ENCODE measurements at regions not wholly inside any gene's neighbourhood (a gene's known extent, or its start where the extent isn't known, plus 50 kb on each side); places are given as distances from the start of the nearest gene placed in this dataset.

GRCh38 chr20:17872434-17872833, 96.2 kb downstream of the SNX5 start:
- no peak for ATAC-seq

DNA sequence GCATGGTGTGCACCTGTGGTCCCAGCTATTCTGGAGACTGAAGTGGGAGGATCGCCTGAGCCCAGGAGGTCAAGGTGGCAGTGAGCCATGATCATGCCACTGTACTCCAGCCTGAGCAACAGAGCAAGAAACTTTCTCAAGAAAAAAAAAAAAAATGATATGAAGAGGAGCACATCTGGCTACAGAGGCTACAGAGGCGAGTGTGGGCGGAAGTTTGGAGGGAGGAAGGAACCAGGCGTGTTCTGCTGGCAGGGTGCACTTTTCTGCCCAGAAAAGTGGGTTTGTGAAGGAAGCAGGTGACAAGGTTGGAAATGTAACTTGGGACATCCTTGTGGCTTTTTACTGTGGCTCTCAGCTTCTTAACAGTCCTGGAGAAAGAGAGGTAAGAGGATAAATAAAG, 96.7 kb downstream of the SNX5 start:
- intact Hi-C loops (cut with DNase I): no loop called here
- DNase-seq (no peak), ATAC-seq (no peak)
- Histone ChIP-seq H3K4me1 (ENCODE audit: control insufficient read depth, insufficient read depth, low read length) (peaks cover 18% of the 10 kb centered on the region), H3K27ac (ENCODE audit: low read length) (no peak overlapping the region), H3K4me3 (ENCODE audit: low read length) (no peak overlapping the region), H3K27me3 (ENCODE audit: control insufficient read depth, insufficient read depth) (no peaks in the 10 kb centered on the region), H3K9me3 (ENCODE audit: control insufficient read depth, low read length) (no peaks in the 10 kb centered on the region)
- 53% methylated on average over 4 of the region's 4 CpGs for WGBS

More at GRCh38 chr20:17872434-17872833, 96.2 kb downstream of the SNX5 start:
- Histone ChIP-seq H3K27ac (ENCODE audit: low read length) (no peak overlapping the region), H3K4me3 (ENCODE audit: low read length) (no peak overlapping the region), H3K4me1 (ENCODE audit: control insufficient read depth, insufficient read depth, low read length) (peaks cover 18% of the 10 kb centered on the region), H3K9me3 (ENCODE audit: control insufficient read depth, low read length) (no peaks in the 10 kb centered on the region), H3K27me3 (ENCODE audit: control insufficient read depth, insufficient read depth) (no peaks in the 10 kb centered on the region)
- no peak for DNase-seq
- intact Hi-C loops (cut with DNase I): no loop called here
- WGBS: 71% methylated on average over 13 of the region's 13 CpGs

DNA sequence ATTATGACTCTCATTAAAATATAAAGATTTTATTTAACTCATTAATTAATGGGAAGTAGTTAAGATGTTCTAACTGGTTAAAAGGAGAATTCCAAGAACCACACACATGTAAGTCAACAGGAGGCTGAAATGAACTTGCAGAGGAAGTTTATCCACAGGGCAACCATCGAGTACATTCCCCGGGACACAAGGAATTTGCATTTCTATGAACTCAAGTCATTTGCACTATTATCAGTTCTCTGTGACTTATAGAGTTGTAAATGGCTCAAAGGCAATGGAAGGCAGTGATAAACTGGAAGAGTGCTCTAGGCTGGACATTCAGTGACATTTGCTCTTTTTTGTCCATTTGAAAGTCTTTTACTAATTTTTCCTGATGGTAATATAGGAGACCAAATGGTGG, 97.4 kb downstream of the SNX5 start:
- H3K4me3 ChIP-seq (ENCODE audit: low read length): no peak overlapping the region

GRCh38 chr20:17870086-17870740, 98.4 kb downstream of the SNX5 start:
- Histone ChIP-seq H3K9me3 (ENCODE audit: control insufficient read depth, low read length) (no peaks in the 10 kb centered on the region), H3K4me3 (ENCODE audit: low read length) (no peak overlapping the region), H3K4me1 (ENCODE audit: control insufficient read depth, insufficient read depth, low read length) (peaks cover 10% of the 10 kb centered on the region), H3K27me3 (ENCODE audit: control insufficient read depth, insufficient read depth) (no peaks in the 10 kb centered on the region), H3K27ac (ENCODE audit: low read length) (no peak overlapping the region)
- intact Hi-C loops (cut with DNase I): no loop called here
- DNase-seq (peak; percentile 48 to 72 (median 69)), ATAC-seq (no peak)
- 52% methylated on average over 17 of the region's 17 CpGs for WGBS

More for the DNA sequence above, 97.4 kb downstream of the SNX5 start:
- WGBS: 24% methylated on average over 2 of the region's 2 CpGs
- no peaks in the 10 kb centered on the region for H3K9me3 ChIP-seq (ENCODE audit: control insufficient read depth, low read length)
- H3K27me3 ChIP-seq (ENCODE audit: control insufficient read depth, insufficient read depth): no peaks in the 10 kb centered on the region
- H3K27ac ChIP-seq (ENCODE audit: low read length): no peak overlapping the region
- DNase-seq (no peak), ATAC-seq (no peak)
- peaks cover 17% of the 10 kb centered on the region for H3K4me1 ChIP-seq (ENCODE audit: control insufficient read depth, insufficient read depth, low read length)
- intact Hi-C loops (cut with DNase I): no loop called here

DNA sequence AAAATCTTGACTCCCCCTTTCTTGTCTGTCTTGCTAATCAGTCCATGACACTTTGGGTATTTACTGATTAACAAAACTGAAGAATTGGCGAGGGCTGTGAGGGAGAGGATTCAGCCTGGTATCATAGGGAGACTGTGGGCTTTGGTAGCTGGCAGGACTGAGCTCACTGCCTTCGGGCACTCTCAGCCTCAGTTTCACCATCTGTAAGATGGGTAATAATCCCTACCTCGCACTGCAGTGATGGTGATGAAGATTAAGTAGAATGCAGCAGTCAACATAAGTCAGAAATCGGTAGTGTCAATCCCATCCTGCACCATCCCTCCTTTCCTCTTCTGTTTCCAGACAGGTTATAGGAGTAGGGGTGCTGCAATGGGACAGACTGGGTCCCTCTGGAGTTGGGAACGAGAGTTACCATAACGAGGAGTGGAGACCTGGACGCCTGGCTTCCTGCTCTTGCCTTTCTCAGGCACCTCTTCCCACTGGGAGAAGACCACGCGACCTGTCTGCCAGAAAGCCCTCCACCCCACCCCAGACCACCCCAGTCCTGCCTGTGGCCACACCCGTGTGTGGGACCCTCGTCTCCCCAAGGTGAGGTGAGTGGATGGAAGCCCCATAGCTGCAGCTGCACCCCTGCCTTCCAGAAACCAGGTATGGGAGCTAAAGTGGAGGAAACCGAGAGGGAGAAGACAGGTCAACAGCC, 99.1 kb downstream of the SNX5 start:
- Histone ChIP-seq H3K27me3 (ENCODE audit: control insufficient read depth, insufficient read depth) (no peaks in the 10 kb centered on the region), H3K4me1 (ENCODE audit: control insufficient read depth, insufficient read depth, low read length) (peaks cover 5% of the 10 kb centered on the region), H3K4me3 (ENCODE audit: low read length) (no peak overlapping the region), H3K27ac (ENCODE audit: low read length) (no peak overlapping the region), H3K9me3 (ENCODE audit: control insufficient read depth, low read length) (no peaks in the 10 kb centered on the region)
- ATAC-seq (no peak), DNase-seq (peak in 1 of 3 donors; percentile 47)
- intact Hi-C loops (cut with DNase I): no loop called here
- 88% methylated on average over 12 of the region's 12 CpGs for WGBS

- Histone ChIP-seq H3K4me1 (ENCODE audit: control insufficient read depth, insufficient read depth, low read length) (peaks cover 3% of the 10 kb centered on the region), H3K4me3 (ENCODE audit: low read length) (no peak overlapping the region), H3K27ac (ENCODE audit: low read length) (no peak overlapping the region), H3K9me3 (ENCODE audit: control insufficient read depth, low read length) (no peaks in the 10 kb centered on the region), H3K27me3 (ENCODE audit: control insufficient read depth, insufficient read depth) (no peaks in the 10 kb centered on the region)
- ATAC-seq (no peak), DNase-seq (no peak)
- intact Hi-C loops (cut with DNase I): no loop called here
- 62% methylated on average over 4 of the region's 4 CpGs for WGBS
Observed at GRCh38 chr20:17868700-17869231, 99.8 kb downstream of the SNX5 start.

- DNase-seq (no peak), ATAC-seq (no peak)
- Histone ChIP-seq H3K27me3 (ENCODE audit: control insufficient read depth, insufficient read depth) (no peaks in the 10 kb centered on the region), H3K4me3 (ENCODE audit: low read length) (no peak overlapping the region), H3K4me1 (ENCODE audit: control insufficient read depth, insufficient read depth, low read length) (peaks cover 4% of the 10 kb centered on the region), H3K9me3 (ENCODE audit: control insufficient read depth, low read length) (no peaks in the 10 kb centered on the region), H3K27ac (ENCODE audit: low read length) (no peak overlapping the region)
- intact Hi-C loops (cut with DNase I): no loop called here
- 83% methylated on average over 4 of the region's 4 CpGs for WGBS
Observed at GRCh38 chr20:17868151-17868550, 100.4 kb downstream of the SNX5 start.

DNA sequence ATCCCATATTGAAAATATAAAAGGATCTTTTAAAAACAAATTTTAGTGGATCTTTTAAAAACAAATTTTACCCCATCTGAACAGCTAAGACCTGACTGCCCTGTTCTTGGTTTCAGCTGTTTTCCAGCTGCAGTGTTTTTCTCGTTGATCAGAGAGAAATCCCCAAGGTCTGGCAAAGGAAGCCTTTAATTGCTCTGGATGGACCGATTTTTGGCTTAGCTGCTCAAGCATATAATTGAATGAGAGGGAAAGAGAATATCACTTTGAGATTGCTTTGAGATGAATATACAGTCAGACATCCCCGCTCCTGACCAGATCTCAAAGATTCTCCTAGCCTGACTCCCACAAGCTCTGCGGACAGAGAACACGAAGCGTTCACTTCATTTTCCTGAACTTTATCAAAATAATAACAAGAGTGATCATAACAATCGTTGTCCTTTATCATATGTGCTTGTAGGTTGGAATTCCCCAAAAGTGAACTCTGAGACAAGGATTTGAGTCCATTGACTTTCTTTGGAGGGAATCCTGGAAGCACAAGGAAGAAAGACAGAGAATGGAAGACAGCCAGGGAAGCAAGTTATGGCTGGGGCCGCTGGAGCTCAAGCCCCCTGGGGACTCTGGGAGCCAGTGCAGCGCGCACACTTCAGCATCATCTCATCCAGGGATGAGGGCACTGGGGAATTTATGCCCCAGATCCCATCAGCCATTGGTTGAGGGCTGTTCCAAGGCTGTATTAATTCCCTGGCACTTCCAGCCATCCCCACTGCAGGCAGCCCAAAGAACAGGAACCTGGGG, 101.3 kb downstream of the SNX5 start:
- ATAC-seq: no peak
- Histone ChIP-seq H3K27me3 (ENCODE audit: control insufficient read depth, insufficient read depth) (no peaks in the 10 kb centered on the region), H3K9me3 (ENCODE audit: control insufficient read depth, low read length) (no peaks in the 10 kb centered on the region), H3K4me3 (ENCODE audit: low read length) (no peak overlapping the region), H3K27ac (ENCODE audit: low read length) (no peak overlapping the region), H3K4me1 (ENCODE audit: control insufficient read depth, insufficient read depth, low read length) (peaks cover 7% of the 10 kb centered on the region)
- 47% methylated on average over 10 of the region's 10 CpGs for WGBS
- DNase-seq: no peak
- intact Hi-C loops (cut with DNase I): no loop called here

DNA sequence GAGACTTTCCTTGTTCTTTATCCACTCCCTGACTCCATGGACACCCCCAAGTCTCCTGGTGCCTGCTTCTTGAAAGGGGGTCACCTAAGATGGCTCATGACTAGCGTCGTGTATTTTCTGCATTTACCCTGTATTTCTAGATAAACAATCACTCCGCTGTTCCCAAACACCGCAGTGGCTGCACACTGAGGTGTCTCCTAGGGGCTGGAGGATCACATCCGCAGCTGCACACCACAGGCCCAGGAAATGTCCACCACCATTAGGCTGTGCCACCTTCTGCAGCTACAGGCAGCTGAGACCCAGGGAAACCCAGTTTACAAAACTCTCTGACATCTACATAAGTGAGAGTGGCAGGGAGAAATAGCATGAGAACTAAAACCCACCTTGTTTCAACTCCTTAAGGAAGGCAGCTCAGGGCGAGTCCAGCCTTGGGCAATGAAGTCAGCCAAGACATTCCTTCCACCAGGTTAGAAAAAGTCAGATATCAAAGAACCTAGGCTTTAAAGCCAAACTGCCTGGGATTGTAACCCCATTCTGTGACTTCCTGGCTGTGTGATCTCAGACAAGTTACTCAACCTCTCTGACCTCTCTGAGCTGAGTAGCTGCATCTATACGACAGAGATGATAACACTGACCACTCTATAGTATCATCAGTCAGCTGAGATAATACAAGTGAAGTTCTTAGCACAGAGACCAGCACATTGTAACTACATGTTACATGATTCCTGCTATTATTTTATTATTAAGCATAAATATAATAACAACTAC, 102.2 kb downstream of the SNX5 start:
- intact Hi-C loops (cut with DNase I): no loop called here
- no peaks in the 10 kb centered on the region for H3K9me3 ChIP-seq (ENCODE audit: control insufficient read depth, low read length)
- no peaks in the 10 kb centered on the region for H3K27me3 ChIP-seq (ENCODE audit: control insufficient read depth, insufficient read depth)
- ATAC-seq (no peak), DNase-seq (no peak)
- peaks cover 7% of the 10 kb centered on the region for H3K4me1 ChIP-seq (ENCODE audit: control insufficient read depth, insufficient read depth, low read length)
- 87% methylated on average over 7 of the region's 7 CpGs for WGBS
- no peak overlapping the region for H3K27ac ChIP-seq (ENCODE audit: low read length)
- no peak overlapping the region for H3K4me3 ChIP-seq (ENCODE audit: low read length)

GRCh38 chr20:17863577-17864292, 104.9 kb downstream of the SNX5 start:
- peak in 1 of 3 donors; percentile 82 for DNase-seq
- intact Hi-C loops (cut with DNase I): no loop called here
- no peak overlapping the region for H3K4me3 ChIP-seq (ENCODE audit: low read length)
- ATAC-seq: peak; percentile 48 to 55
- H3K27ac ChIP-seq (ENCODE audit: low read length): no peak overlapping the region
- peaks cover 7% of the 10 kb centered on the region for H3K4me1 ChIP-seq (ENCODE audit: control insufficient read depth, insufficient read depth, low read length)
- H3K27me3 ChIP-seq (ENCODE audit: control insufficient read depth, insufficient read depth): no peaks in the 10 kb centered on the region
- 71% methylated on average over 11 of the region's 11 CpGs for WGBS
- no peaks in the 10 kb centered on the region for H3K9me3 ChIP-seq (ENCODE audit: control insufficient read depth, low read length)

Data from right cardiac atrium (tissue), 5 donors.